PC-9 (cell line): ENCODE measurements at regions not wholly inside any gene's neighbourhood (a gene's known extent, or its start where the extent isn't known, plus 50 kb on each side); places are given as distances from the start of the nearest gene placed in this dataset.
A peak's percentile ranks its signal among the peaks of the same experiment; 100 is the strongest.
"Not testable (repeated sequence)": the region's sequence is repeated elsewhere in the genome, so short reads cannot be mapped to it uniquely, and the experiment has no call there.

ENCODE experiments used
- BruUV-seq: library from RNA; stranded (reverse); fragments of 400-500 nt; replicated peaks from 2 replicates; lab custom pipeline; 2021; lab: Mats Ljungman, UMichigan
- CTCF ChIA-PET: fragments of 300-600 bp; sonication (Branson Sonifier 250); formaldehyde crosslinking; loops from one replicate; lab custom pipeline; 2022; ENCODE audit warnings: antibody characterized with exemption; lab: Charles Lee
- POLR2A ChIA-PET: fragments of 300-600 bp; sonication (Branson Sonifier 250); formaldehyde crosslinking; loops from one replicate; lab custom pipeline; 2022; ENCODE audit warnings: antibody characterized with exemption; ENCODE audit not compliant: unreplicated experiment; lab: Charles Lee
- DNase-seq, 2 experiments: peaks; one replicate each; pipeline versions ENCODE4 v3.0.0 to v3.0.0-alpha.2; 2015 to 2022; ENCODE audit warnings: mixed read lengths in 1 of 2
- H2AFZ ChIP-seq: fragments of 200-600 bp; sonication (generic); 2 replicates; pipeline ENCODE4 v1.8.1; 2017; ENCODE audit warnings: antibody characterized with exemption
- H3F3A ChIP-seq: fragments of 200-600 bp; sonication (generic); 2 replicates; pipeline ENCODE4 v1.8.1; 2017; ENCODE audit warnings: antibody characterized with exemption, mild to moderate bottlenecking, low read depth; ENCODE audit not compliant: insufficient read depth
- H3K27ac ChIP-seq: fragments of 200-600 bp; sonication (generic); 2 replicates; pipeline ENCODE4 v1.6.1; 2016; ENCODE audit warnings: mixed run types
- H3K27me3 ChIP-seq: fragments of 200-600 bp; sonication (generic); 2 replicates; pipeline ENCODE4 v1.6.1; 2016; ENCODE audit warnings: low read depth, mixed run types; ENCODE audit not compliant: insufficient read depth
- H3K36me3 ChIP-seq: fragments of 200-600 bp; sonication (generic); 2 replicates; pipeline ENCODE4 v1.6.1; 2016; ENCODE audit warnings: low read depth, mixed run types
- H3K4me1 ChIP-seq: fragments of 200-600 bp; sonication (generic); replicated peaks from 2 replicates; pipeline ENCODE4 v1.6.1; 2016; ENCODE audit warnings: mixed run types; ENCODE audit not compliant: insufficient read depth
- H3K4me2 ChIP-seq: fragments of 200-600 bp; sonication (generic); 2 replicates; pipeline ENCODE4 v1.6.1; 2017; ENCODE audit warnings: mixed run types
- H3K4me3 ChIP-seq: fragments of 200-600 bp; sonication (generic); 2 replicates; pipeline ENCODE4 v1.6.1; 2016; ENCODE audit warnings: mixed run types
- H3K79me2 ChIP-seq: fragments of 200-600 bp; sonication (generic); 2 replicates; pipeline ENCODE4 v1.6.1; 2017; ENCODE audit warnings: low read depth, mixed run types
- H3K9me2 ChIP-seq: fragments of 200-600 bp; sonication (generic); 2 replicates; pipeline ENCODE4 v1.8.1; 2017; ENCODE audit warnings: mild to moderate bottlenecking; ENCODE audit not compliant: insufficient read depth
- H3K9me3 ChIP-seq: fragments of 200-600 bp; sonication (generic); 2 replicates; pipeline ENCODE4 v1.8.1; 2016; ENCODE audit warnings: low read depth; ENCODE audit not compliant: insufficient read depth
- H4K20me1 ChIP-seq: fragments of 200-600 bp; sonication (generic); 2 replicates; pipeline ENCODE4 v1.8.1; 2017; ENCODE audit not compliant: insufficient read depth
- CTCF ChIP-seq: fragments of 200-600 bp; sonication (generic); conservative IDR thresholded peaks from 2 replicates; pipeline ENCODE4 v1.6.1; 2017; ENCODE audit warnings: mixed run types, antibody characterized with exemption, mild to moderate bottlenecking, moderate library complexity
- EZH2 ChIP-seq: fragments of 200-600 bp; sonication (generic); IDR thresholded peaks from 2 replicates; pipeline ENCODE4 v1.8.0; 2017; ENCODE audit warnings: antibody characterized with exemption, low read depth
- intact Hi-C: fragments of 100-400 bp; cut with micrococcal nuclease; formaldehyde crosslinking; loops from one replicate; pipeline ENCODE4 v1.10.0; 2022; ENCODE audit not compliant: unreplicated experiment

GRCh38 chr2:242088471-242089212 is 219.1 kb downstream of the RTP5 start:
- peak; percentile 86 to 99 for DNase-seq
- Histone ChIP-seq H3K36me3 (0 out of 2 replicates have a peak, but pooled peaks cover 4% of the 10 kb centered on the region), H3K27me3 (no peaks in the 10 kb centered on the region), H3K9me2 (no peaks in the 10 kb centered on the region), H3K4me1 (peaks cover 18% of the 10 kb centered on the region), H4K20me1 (peaks cover 6% of the 10 kb centered on the region), H3K9me3 (no peaks in the 10 kb centered on the region), H3F3A (no peaks in the 10 kb centered on the region), H3K4me2 (peak overlapping the region; percentile 52), H3K79me2 (peaks cover 30% of the 10 kb centered on the region), H2AFZ (peak overlapping the region; percentile 72; the same call in 1 of the 2 replicates), H3K27ac (no peak overlapping the region), H3K4me3 (peak overlapping the region; percentile 96)
- BruUV-seq = no TSS peak
- TF ChIP-seq EZH2 (no peak), CTCF (no peak)
- ChIA-PET CTCF (no interaction called here), POLR2A (no interaction called here)
- intact Hi-C loops = loop anchor here (2.0 kb wide), 1 partner anchor 388 kb away; no protein-coding TSS in a partner anchor

GRCh38 chr2:242089213-242089549 is 219.7 kb downstream of the RTP5 start:
- CTCF ChIA-PET, BruUV-seq: not testable (repeated sequence)
- peak overlapping the region; percentile 96; the same call in 1 of the 2 replicates for H3K4me3 ChIP-seq

GRCh38 chr2:242097278-242097677 is 227.7 kb downstream of the RTP5 start:
- Histone ChIP-seq H4K20me1 (peaks cover 18% of the 10 kb centered on the region), H3K36me3 (peaks cover 18% of the 10 kb centered on the region; the same call in 1 of the 2 replicates)
- H3K4me3 ChIP-seq, H3K9me2 ChIP-seq, H3K4me1 ChIP-seq, intact Hi-C loops, POLR2A ChIA-PET, H2AFZ ChIP-seq, H3F3A ChIP-seq, DNase-seq, H3K4me2 ChIP-seq, H3K27me3 ChIP-seq, BruUV-seq, H3K79me2 ChIP-seq, H3K9me3 ChIP-seq, H3K27ac ChIP-seq: not testable (repeated sequence)
- CTCF ChIA-PET = interaction anchor here (1.0 kb wide), 1 partner anchor 77 kb away, joined by 4 read pairs; no protein-coding TSS in a partner anchor

More at GRCh38 chr2:242089213-242089549, 219.7 kb downstream of the RTP5 start:
- H3K27ac ChIP-seq, H4K20me1 ChIP-seq, H2AFZ ChIP-seq, H3F3A ChIP-seq, H3K27me3 ChIP-seq, POLR2A ChIA-PET, H3K36me3 ChIP-seq, H3K9me2 ChIP-seq, DNase-seq, H3K9me3 ChIP-seq: not testable (repeated sequence)
- Histone ChIP-seq H3K4me2 (peak overlapping the region; percentile 93), H3K79me2 (peaks cover 30% of the 10 kb centered on the region), H3K4me1 (peaks cover 18% of the 10 kb centered on the region)
- intact Hi-C loops = loop anchor here (2.0 kb wide), 1 partner anchor 388 kb away; no protein-coding TSS in a partner anchor

- no peak overlapping the region for H3K4me2 ChIP-seq
- H3K9me3 ChIP-seq = no peaks in the 10 kb centered on the region
- peaks cover 25% of the 10 kb centered on the region for H4K20me1 ChIP-seq
- no peak overlapping the region for H3K27ac ChIP-seq
- TF ChIP-seq CTCF = no peak
- TF ChIP-seq EZH2 = no peak
- no peaks in the 10 kb centered on the region for H3K9me2 ChIP-seq
- BruUV-seq = no TSS peak
- H3K4me3 ChIP-seq = no peak overlapping the region
- ChIA-PET POLR2A (no interaction called here), CTCF (interaction anchor here (1.0 kb wide), 1 partner anchor 77 kb away, joined by 4 read pairs; no protein-coding TSS in a partner anchor)
- H3K36me3 ChIP-seq = peaks cover 18% of the 10 kb centered on the region; the same call in 1 of the 2 replicates
- DNase-seq = no peak
- H3K4me1 ChIP-seq = no peaks in the 10 kb centered on the region
- H3K27me3 ChIP-seq = no peaks in the 10 kb centered on the region
- H2AFZ ChIP-seq = no peak overlapping the region
- H3K79me2 ChIP-seq = peaks cover under 1% of the 10 kb centered on the region; the same call in 1 of the 2 replicates
- intact Hi-C loops = no loop called here
- H3F3A ChIP-seq = no peaks in the 10 kb centered on the region
Measured at GRCh38 chr2:242098034-242098433, 228.5 kb downstream of the RTP5 start.
